GM10266 (cell line): ENCODE measurements at regions not wholly inside any gene's neighbourhood (a gene's known extent, or its start where the extent isn't known, plus 50 kb on each side); places are given as distances from the start of the nearest gene placed in this dataset.
"Not testable (repeated sequence)": the region's sequence is repeated elsewhere in the genome, so short reads cannot be mapped to it uniquely, and the experiment has no call there.

Source experiments
- DNase-seq: peaks from one replicate; pipeline ENCODE4 v3.0.0; 2012; ENCODE audit errors: extremely low spot score
- TF ChIP-seq, protein P1 (sequence below): IDR thresholded peaks from 2 replicates; pipeline ENCODE4 v1.5.1; 2012; ENCODE audit warnings: mild to moderate bottlenecking, low read depth; ENCODE audit not compliant: control insufficient read depth, insufficient read depth; ENCODE audit errors: missing control alignments

DNA sequence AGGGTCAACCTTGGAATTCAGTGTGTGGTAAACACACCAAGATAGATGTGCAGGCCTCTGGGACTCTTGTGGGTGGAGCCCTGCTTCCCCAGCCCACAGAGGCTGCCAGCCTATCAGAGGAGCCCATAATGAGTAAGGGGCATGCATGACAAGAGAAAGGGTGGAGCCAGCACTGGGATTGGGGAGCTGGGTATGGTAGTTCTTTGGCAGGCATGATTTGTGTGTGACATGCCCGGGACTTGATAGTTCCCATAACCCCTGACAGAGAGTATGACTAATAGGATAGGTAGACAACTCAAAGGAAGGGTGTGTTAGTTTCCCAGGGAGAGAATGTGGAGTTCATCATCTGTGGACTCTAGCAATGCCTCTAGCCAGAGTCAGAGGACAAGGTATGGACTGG is 143.0 kb downstream of the EMP1 start:
- TF ChIP-seq, protein P1, sequence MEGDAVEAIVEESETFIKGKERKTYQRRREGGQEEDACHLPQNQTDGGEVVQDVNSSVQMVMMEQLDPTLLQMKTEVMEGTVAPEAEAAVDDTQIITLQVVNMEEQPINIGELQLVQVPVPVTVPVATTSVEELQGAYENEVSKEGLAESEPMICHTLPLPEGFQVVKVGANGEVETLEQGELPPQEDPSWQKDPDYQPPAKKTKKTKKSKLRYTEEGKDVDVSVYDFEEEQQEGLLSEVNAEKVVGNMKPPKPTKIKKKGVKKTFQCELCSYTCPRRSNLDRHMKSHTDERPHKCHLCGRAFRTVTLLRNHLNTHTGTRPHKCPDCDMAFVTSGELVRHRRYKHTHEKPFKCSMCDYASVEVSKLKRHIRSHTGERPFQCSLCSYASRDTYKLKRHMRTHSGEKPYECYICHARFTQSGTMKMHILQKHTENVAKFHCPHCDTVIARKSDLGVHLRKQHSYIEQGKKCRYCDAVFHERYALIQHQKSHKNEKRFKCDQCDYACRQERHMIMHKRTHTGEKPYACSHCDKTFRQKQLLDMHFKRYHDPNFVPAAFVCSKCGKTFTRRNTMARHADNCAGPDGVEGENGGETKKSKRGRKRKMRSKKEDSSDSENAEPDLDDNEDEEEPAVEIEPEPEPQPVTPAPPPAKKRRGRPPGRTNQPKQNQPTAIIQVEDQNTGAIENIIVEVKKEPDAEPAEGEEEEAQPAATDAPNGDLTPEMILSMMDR = no peak
- no peak for DNase-seq

DNA sequence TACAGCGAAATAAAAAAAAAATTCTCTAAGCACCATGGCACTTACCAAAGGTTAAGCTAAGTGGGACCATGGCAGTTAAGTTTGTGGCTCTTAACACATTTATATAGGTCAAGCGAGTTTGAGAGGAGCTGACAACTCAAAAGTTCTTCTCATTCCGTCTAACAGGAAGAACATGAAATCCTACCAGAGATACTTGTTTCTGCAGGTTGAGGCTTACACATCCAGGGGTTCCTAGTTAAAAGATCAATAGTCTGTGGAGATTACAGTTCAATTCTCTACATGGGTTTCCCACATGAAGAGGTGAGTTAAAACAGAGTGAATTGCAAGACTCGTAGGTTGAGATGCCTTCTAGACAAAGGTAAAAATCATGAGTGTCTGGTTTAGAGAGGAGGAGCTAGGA is 142.6 kb downstream of the EMP1 start:
- no peak for DNase-seq
- TF ChIP-seq, protein P1 = no peak

- TF ChIP-seq, protein P1 = no peak
- DNase-seq = no peak
Observed at GRCh38 chr12:13337791-13338190, 141.3 kb downstream of the EMP1 start.

- TF ChIP-seq, protein P1 = no peak
- DNase-seq = no peak
Observed at GRCh38 chr12:13336216-13336615, 139.7 kb downstream of the EMP1 start.

- TF ChIP-seq, protein P1 = no peak
- no peak for DNase-seq
Observed at GRCh38 chr12:13328535-13328934, 132.0 kb downstream of the EMP1 start.

- DNase-seq = no peak
- TF ChIP-seq, protein P1 = no peak
Observed at GRCh38 chr12:13326076-13326475, 129.6 kb downstream of the EMP1 start.

GRCh38 chr12:13325037-13325436 is 128.5 kb downstream of the EMP1 start:
- not testable (repeated sequence) for DNase-seq
